Glutamatergic neuron (in vitro differentiated cells): ENCODE measurements at regions not wholly inside any gene's neighbourhood (a gene's known extent, or its start where the extent isn't known, plus 50 kb on each side); places are given as distances from the start of the nearest gene placed in this dataset.

Source experiments
- DNase-seq: peaks from one replicate; pipeline ENCODE4 v3.0.0; 2022
- H3K27ac Mint-ChIP-seq: one replicate; pipeline ENCODE4 v1.8.0; 2020; ENCODE audit warnings: mild to moderate bottlenecking, mixed read lengths, inconsistent platforms; ENCODE audit not compliant: unreplicated experiment
- H3K27me3 Mint-ChIP-seq: one replicate; pipeline ENCODE4 v1.8.0; 2020; ENCODE audit warnings: mild to moderate bottlenecking, moderate library complexity, mixed read lengths, inconsistent platforms; ENCODE audit not compliant: unreplicated experiment
- H3K36me3 Mint-ChIP-seq: one replicate; pipeline ENCODE4 v1.8.0; 2020; ENCODE audit warnings: mild to moderate bottlenecking, mixed read lengths, inconsistent platforms; ENCODE audit not compliant: unreplicated experiment
- H3K4me1 Mint-ChIP-seq: one replicate; pipeline ENCODE4 v1.8.0; 2020; ENCODE audit warnings: mild to moderate bottlenecking, low read depth, mixed read lengths, inconsistent platforms; ENCODE audit not compliant: unreplicated experiment
- H3K4me3 Mint-ChIP-seq: one replicate; pipeline ENCODE4 v1.8.0; 2020; ENCODE audit warnings: mild to moderate bottlenecking, mixed read lengths, inconsistent platforms; ENCODE audit not compliant: unreplicated experiment
- H3K9me3 Mint-ChIP-seq: one replicate; pipeline ENCODE4 v1.8.0; 2020; ENCODE audit warnings: mild to moderate bottlenecking, moderate library complexity, mixed read lengths, inconsistent platforms; ENCODE audit not compliant: unreplicated experiment
- CTCF ChIP-seq: fragments of 200-600 bp; sonication (generic); IDR thresholded peaks from one replicate; pipeline ENCODE4 v1.5.0; 2021; ENCODE audit not compliant: partially characterized antibody, unreplicated experiment

GRCh38 chr3:31275583-31275982 is 257.1 kb upstream of the STT3B start:
- no peak for TF ChIP-seq CTCF
- DNase-seq, result no peak
- no peaks in the 10 kb centered on the region for H3K27me3 Mint-ChIP-seq
- H3K4me1 Mint-ChIP-seq, result no peaks in the 10 kb centered on the region
- no peak overlapping the region for H3K27ac Mint-ChIP-seq
- H3K36me3 Mint-ChIP-seq, result no peaks in the 10 kb centered on the region
- no peaks in the 10 kb centered on the region for H3K9me3 Mint-ChIP-seq
- H3K4me3 Mint-ChIP-seq, result no peak overlapping the region

- no peak for TF ChIP-seq CTCF
- no peak overlapping the region for H3K4me3 Mint-ChIP-seq
- H3K4me1 Mint-ChIP-seq, result no peaks in the 10 kb centered on the region
- no peak overlapping the region for H3K27ac Mint-ChIP-seq
- H3K9me3 Mint-ChIP-seq, result no peaks in the 10 kb centered on the region
- DNase-seq, result no peak
- H3K27me3 Mint-ChIP-seq, result no peaks in the 10 kb centered on the region
- no peaks in the 10 kb centered on the region for H3K36me3 Mint-ChIP-seq
Measured at GRCh38 chr3:31277582-31277981, 255.1 kb upstream of the STT3B start.

GRCh38 chr3:31278532-31278931 is 254.2 kb upstream of the STT3B start:
- Mint-ChIP-seq H3K9me3 (no peaks in the 10 kb centered on the region), H3K36me3 (no peaks in the 10 kb centered on the region), H3K27ac (no peak overlapping the region), H3K27me3 (no peaks in the 10 kb centered on the region), H3K4me1 (no peaks in the 10 kb centered on the region), H3K4me3 (no peak overlapping the region)
- DNase-seq, result no peak
- no peak for TF ChIP-seq CTCF

- Mint-ChIP-seq H3K36me3 (no peaks in the 10 kb centered on the region), H3K4me1 (peaks cover 10% of the 10 kb centered on the region), H3K27ac (no peak overlapping the region), H3K9me3 (no peaks in the 10 kb centered on the region), H3K4me3 (no peak overlapping the region), H3K27me3 (no peaks in the 10 kb centered on the region)
- no peak for DNase-seq
- TF ChIP-seq CTCF, result no peak
Measured at GRCh38 chr3:31284776-31285175, 247.9 kb upstream of the STT3B start.

- no peaks in the 10 kb centered on the region for H3K36me3 Mint-ChIP-seq
- no peak for TF ChIP-seq CTCF
- H3K27ac Mint-ChIP-seq, result peak overlapping the region; percentile 53
- H3K9me3 Mint-ChIP-seq, result no peaks in the 10 kb centered on the region
- H3K4me1 Mint-ChIP-seq, result peaks cover 10% of the 10 kb centered on the region
- no peaks in the 10 kb centered on the region for H3K27me3 Mint-ChIP-seq
- peak overlapping the region; percentile 16 for H3K4me3 Mint-ChIP-seq
- no peak for DNase-seq
Measured at GRCh38 chr3:31285833-31286486, 246.8 kb upstream of the STT3B start.
